ENCODE measurements at regions not wholly inside any gene's neighbourhood (a gene's known extent, or its start where the extent isn't known, plus 50 kb on each side); places are given as distances from the start of the nearest gene placed in this dataset.

DNA sequence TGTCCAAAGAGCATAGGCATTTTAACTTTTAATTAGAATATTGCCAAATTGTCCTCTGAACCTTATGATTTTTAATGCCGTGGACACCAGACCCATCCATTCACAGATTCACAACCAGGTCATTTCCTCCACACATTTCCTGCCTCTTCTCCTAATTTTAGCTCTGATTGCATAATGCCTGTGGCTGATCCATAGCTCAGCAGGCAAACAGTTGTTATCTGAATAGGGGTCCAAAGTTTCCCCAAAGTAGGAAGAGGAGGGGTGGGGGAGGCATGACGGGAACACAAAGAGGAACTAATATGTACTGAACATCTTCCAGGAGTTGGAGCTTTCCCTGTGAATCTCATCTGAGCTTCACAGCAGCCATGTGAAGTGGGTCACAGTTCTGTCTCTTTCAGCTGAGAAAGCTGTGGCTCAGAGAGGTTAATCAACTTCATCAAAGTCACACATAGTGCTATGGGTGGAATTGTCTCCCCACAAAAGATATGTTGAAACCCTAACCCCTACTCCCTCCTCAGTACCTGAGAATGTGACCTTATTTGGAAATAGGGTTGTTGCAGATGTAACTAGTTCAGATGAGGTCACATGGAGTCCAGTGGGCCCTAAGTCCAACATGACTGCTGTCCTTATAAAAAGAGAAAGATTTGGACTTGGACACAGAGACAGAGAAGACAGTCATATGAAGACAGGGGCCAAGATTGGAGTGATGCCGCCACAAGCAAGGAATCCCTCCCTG is 106.7 kb upstream of the AGBL1 start:
- Histone ChIP-seq H3K9me3 (ENCODE audit: control insufficient read depth, low read depth, low read length) (no peaks in the 10 kb centered on the region), H3K4me1 (ENCODE audit: control insufficient read depth, low read depth, low read length) (peaks cover 3% of the 10 kb centered on the region), H3K4me3 (ENCODE audit: low read length) (no peak overlapping the region), H3K36me3 (ENCODE audit: control insufficient read depth, low read depth, low read length) (no peaks in the 10 kb centered on the region), H3K27me3 (ENCODE audit: control insufficient read depth, insufficient read depth, low read length) (no peaks in the 10 kb centered on the region), H3K27ac (ENCODE audit: low read length) (no peak overlapping the region), H3K9ac (ENCODE audit: low read length) (no peak overlapping the region)

DNA sequence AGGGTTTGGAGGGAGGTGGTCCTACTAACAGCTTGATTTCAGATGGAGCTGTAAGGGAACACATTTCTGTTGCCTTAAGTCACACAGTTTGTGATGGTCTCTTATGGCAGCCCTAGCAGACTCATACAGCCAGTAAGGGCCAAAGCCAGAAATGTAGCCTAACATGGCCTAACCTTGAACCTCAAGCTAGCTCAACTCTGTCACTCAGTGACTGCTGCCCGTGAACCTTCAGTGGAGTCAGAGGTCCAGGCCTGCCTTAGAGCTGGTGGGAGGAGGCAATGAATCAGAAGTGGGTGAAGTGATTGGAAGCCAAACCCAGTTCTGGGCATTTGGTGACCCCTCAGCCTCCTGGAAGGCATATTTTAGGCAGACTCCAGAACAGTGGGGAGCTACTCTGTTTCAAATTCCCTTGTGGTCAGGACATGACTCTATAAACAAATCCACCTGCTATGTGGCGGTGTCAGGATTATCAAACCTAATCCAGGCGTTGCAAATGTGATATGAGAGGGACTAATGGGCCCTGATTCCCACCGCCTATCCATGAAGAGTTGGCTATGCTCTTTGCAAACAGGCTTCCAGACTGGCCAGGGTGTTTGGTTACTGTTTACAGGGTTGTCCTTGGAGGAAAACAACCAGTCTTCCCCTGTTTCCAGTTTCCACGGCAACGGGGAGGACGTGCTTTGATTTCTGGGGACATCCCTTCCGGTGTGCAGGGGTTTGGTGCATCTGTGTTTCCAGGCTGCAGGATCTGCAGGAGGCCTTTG is 105.9 kb upstream of the AGBL1 start:
- Histone ChIP-seq H3K9me3 (ENCODE audit: control insufficient read depth, low read depth, low read length) (no peaks in the 10 kb centered on the region), H3K4me3 (ENCODE audit: low read length) (no peak overlapping the region), H3K27me3 (ENCODE audit: control insufficient read depth, insufficient read depth, low read length) (no peaks in the 10 kb centered on the region), H3K9ac (ENCODE audit: low read length) (no peak overlapping the region), H3K4me1 (ENCODE audit: control insufficient read depth, low read depth, low read length) (peaks cover 3% of the 10 kb centered on the region), H3K36me3 (ENCODE audit: control insufficient read depth, low read depth, low read length) (no peaks in the 10 kb centered on the region), H3K27ac (ENCODE audit: low read length) (no peak overlapping the region)

DNA sequence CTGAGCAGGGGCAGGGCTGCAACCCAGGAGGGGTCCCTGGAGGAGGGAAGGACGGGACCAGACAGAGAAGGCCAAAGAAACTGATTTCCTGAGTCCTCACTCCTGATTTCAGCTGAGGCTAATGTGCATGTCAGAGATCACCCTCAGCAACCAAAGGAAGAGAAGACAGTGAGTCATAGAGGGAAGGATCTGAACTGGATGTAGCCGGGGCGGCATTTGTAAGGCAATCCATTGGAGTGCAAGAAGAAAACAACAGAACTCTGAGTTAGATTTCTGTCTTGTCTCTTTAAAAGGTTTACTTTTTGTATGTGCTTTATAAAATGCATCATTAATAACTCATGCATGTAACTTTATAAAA is 105.3 kb upstream of the AGBL1 start:
- no peaks in the 10 kb centered on the region for H3K36me3 ChIP-seq (ENCODE audit: control insufficient read depth, low read depth, low read length)
- H3K27ac ChIP-seq (ENCODE audit: low read length) = no peak overlapping the region
- H3K4me3 ChIP-seq (ENCODE audit: low read length) = no peak overlapping the region
- H3K27me3 ChIP-seq (ENCODE audit: control insufficient read depth, insufficient read depth, low read length) = no peaks in the 10 kb centered on the region
- H3K4me1 ChIP-seq (ENCODE audit: control insufficient read depth, low read depth, low read length) = peaks cover 3% of the 10 kb centered on the region
- H3K9me3 ChIP-seq (ENCODE audit: control insufficient read depth, low read depth, low read length) = no peaks in the 10 kb centered on the region
- H3K9ac ChIP-seq (ENCODE audit: low read length) = no peak overlapping the region

DNA sequence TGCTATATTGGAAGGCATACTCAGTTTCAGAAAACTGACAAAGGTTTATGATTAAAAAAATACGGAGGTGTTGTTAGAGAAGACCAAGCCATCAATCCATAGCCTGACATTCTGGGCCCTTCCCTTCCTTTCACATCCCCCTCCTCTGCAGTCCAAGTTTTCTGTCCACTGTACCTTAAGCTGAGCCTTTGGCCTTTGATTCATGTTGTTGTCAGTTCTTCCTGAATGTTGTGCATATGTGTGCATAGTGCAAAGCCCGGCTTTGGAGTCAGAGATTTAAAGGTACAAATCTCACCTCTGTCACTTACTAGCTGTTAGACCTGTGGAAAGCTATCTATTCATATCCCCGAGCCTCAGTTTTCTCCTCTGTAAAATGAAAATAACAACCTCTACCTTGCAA is 104.9 kb upstream of the AGBL1 start:
- Histone ChIP-seq H3K9me3 (ENCODE audit: control insufficient read depth, low read depth, low read length) (no peaks in the 10 kb centered on the region), H3K27ac (ENCODE audit: low read length) (no peak overlapping the region), H3K4me3 (ENCODE audit: low read length) (no peak overlapping the region), H3K9ac (ENCODE audit: low read length) (no peak overlapping the region), H3K36me3 (ENCODE audit: control insufficient read depth, low read depth, low read length) (no peaks in the 10 kb centered on the region), H3K4me1 (ENCODE audit: control insufficient read depth, low read depth, low read length) (peaks cover 3% of the 10 kb centered on the region), H3K27me3 (ENCODE audit: control insufficient read depth, insufficient read depth, low read length) (no peaks in the 10 kb centered on the region)

DNA sequence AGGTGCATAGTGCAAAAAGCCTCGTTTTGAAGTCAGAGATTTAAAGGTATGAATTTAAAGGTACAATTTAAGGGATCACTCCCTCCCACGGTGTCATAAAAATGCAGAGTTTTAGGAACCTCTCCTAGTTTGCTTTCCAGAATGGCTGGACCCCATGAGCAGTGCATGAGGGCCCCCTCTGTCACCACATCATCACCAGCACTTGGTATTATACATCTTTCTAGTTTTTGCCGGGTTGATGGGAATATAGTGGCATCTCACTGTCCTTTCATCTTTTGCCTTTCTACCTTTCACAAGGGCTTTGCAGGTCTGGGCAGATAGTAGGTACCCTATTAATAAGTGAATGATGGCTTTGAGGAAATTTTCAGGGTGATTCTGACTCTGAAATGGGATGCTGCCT is 103.6 kb upstream of the AGBL1 start:
- Histone ChIP-seq H3K27ac (ENCODE audit: low read length) (no peak overlapping the region), H3K9me3 (ENCODE audit: control insufficient read depth, low read depth, low read length) (no peaks in the 10 kb centered on the region), H3K36me3 (ENCODE audit: control insufficient read depth, low read depth, low read length) (no peaks in the 10 kb centered on the region), H3K27me3 (ENCODE audit: control insufficient read depth, insufficient read depth, low read length) (no peaks in the 10 kb centered on the region), H3K4me1 (ENCODE audit: control insufficient read depth, low read depth, low read length) (peaks cover 3% of the 10 kb centered on the region), H3K4me3 (ENCODE audit: low read length) (no peak overlapping the region), H3K9ac (ENCODE audit: low read length) (no peak overlapping the region)

DNA sequence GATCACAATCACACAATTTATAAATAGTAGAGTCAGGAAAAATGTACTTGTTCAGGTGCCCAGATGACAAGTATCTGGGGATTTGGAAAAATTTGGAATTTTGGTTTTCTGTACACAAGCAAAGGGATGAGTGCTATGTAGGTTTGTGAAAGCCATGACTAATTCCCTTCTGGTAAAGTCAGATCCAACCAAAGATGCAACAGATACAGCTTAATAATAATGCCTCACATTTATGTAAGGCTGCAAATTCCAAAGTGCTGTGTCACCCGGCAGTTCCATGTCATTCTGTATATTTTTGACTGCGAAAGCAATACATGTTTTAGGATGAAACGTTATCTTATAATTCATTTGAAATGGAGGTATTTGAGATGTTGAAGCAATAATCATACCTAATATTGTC is 102.7 kb upstream of the AGBL1 start:
- Histone ChIP-seq H3K4me3 (ENCODE audit: low read length) (no peak overlapping the region), H3K27ac (ENCODE audit: low read length) (no peak overlapping the region), H3K36me3 (ENCODE audit: control insufficient read depth, low read depth, low read length) (no peaks in the 10 kb centered on the region), H3K27me3 (ENCODE audit: control insufficient read depth, insufficient read depth, low read length) (no peaks in the 10 kb centered on the region), H3K9ac (ENCODE audit: low read length) (no peak overlapping the region), H3K4me1 (ENCODE audit: control insufficient read depth, low read depth, low read length) (peaks cover 3% of the 10 kb centered on the region), H3K9me3 (ENCODE audit: control insufficient read depth, low read depth, low read length) (no peaks in the 10 kb centered on the region)

DNA sequence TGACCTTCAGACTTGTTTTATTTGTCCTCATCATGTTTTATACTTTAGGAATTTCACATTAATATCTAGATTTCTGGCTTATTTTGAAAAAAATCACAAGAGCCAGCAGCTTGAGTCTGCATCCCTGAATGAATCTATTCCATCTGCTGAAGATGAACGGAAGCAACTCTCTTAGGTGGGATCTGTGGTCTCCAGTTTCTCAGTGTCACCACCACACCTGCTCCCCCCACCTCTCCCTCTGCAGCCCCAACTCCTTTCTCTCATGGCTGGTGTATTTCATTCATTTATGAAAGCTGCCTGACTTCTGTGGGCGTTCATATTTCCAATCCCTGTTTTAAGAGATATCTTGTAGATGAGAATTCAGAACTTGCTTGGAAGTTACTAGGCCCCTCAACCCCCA is 102.1 kb upstream of the AGBL1 start:
- peaks cover 3% of the 10 kb centered on the region for H3K4me1 ChIP-seq (ENCODE audit: control insufficient read depth, low read depth, low read length)
- H3K4me3 ChIP-seq (ENCODE audit: low read length) = no peak overlapping the region
- no peaks in the 10 kb centered on the region for H3K27me3 ChIP-seq (ENCODE audit: control insufficient read depth, insufficient read depth, low read length)
- H3K9ac ChIP-seq (ENCODE audit: low read length) = no peak overlapping the region
- no peaks in the 10 kb centered on the region for H3K36me3 ChIP-seq (ENCODE audit: control insufficient read depth, low read depth, low read length)
- no peaks in the 10 kb centered on the region for H3K9me3 ChIP-seq (ENCODE audit: control insufficient read depth, low read depth, low read length)
- no peak overlapping the region for H3K27ac ChIP-seq (ENCODE audit: low read length)

DNA sequence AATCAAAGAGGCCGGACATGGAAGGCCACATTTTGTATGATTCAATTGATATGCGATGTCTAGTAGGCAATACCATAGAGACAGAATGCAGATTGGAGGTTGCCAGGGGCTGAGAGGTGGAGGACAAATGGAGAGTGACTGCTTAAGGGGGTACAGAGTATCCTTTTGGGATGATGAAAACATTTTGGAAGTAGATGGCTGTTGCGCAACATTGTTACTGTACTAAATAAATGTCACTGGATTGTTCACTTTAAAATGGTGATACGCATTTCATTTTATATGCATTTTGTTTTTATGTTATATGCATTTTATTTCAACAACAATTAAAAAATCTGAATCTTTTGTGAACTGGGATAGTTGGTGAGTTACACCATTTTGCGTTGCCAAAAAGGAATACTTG is 99.7 kb upstream of the AGBL1 start:
- no peak overlapping the region for H3K9ac ChIP-seq (ENCODE audit: low read length)
- no peak overlapping the region for H3K4me3 ChIP-seq (ENCODE audit: low read length)
- H3K9me3 ChIP-seq (ENCODE audit: control insufficient read depth, low read depth, low read length) = no peaks in the 10 kb centered on the region
- no peaks in the 10 kb centered on the region for H3K4me1 ChIP-seq (ENCODE audit: control insufficient read depth, low read depth, low read length)
- H3K27ac ChIP-seq (ENCODE audit: low read length) = no peak overlapping the region
- H3K27me3 ChIP-seq (ENCODE audit: control insufficient read depth, insufficient read depth, low read length) = no peaks in the 10 kb centered on the region
- H3K36me3 ChIP-seq (ENCODE audit: control insufficient read depth, low read depth, low read length) = no peaks in the 10 kb centered on the region

DNA sequence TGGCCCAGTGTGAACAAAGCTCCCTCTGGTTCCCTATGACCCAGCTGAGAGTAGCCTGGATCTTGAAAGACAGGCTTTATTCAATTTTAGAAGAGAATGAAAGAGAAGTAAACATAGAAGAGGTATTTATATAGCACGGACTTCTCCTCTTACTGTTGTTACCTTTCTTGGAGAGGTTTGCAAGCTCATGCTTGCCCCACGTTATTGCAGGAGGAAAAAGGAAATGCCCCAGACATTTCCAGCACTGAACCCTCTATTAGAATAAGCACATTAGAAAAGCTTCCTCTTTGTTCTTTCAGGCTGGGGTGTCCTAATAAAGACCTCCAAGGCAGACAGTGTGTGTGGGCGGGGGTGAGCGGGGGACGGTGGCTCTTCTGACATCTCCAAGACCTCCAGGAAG is 98.7 kb upstream of the AGBL1 start:
- H3K27me3 ChIP-seq (ENCODE audit: control insufficient read depth, insufficient read depth, low read length) = no peaks in the 10 kb centered on the region
- H3K27ac ChIP-seq (ENCODE audit: low read length) = no peak overlapping the region
- H3K9ac ChIP-seq (ENCODE audit: low read length) = no peak overlapping the region
- H3K4me1 ChIP-seq (ENCODE audit: control insufficient read depth, low read depth, low read length) = no peaks in the 10 kb centered on the region
- no peak overlapping the region for H3K4me3 ChIP-seq (ENCODE audit: low read length)
- H3K9me3 ChIP-seq (ENCODE audit: control insufficient read depth, low read depth, low read length) = no peaks in the 10 kb centered on the region
- no peaks in the 10 kb centered on the region for H3K36me3 ChIP-seq (ENCODE audit: control insufficient read depth, low read depth, low read length)

DNA sequence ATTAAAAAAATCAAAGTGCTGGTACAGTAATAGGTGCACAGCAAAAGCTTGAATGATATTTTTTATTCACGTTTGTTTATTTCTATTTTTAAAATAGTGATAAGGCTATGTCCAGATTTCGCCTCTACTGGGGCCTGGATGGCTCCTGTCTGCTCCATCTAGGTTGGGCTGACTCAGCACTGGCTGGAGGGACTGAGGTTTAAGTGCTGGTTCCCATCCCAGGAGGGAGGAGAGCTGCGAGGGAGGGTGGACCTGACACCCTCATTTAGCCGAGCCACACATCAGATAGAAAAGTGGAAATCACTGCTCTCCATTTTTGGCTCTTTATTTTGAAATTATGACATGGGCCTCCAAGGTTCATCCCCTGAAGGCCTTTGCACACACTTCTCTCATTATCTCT is 95.4 kb upstream of the AGBL1 start:
- Histone ChIP-seq H3K27ac (ENCODE audit: low read length) (no peak overlapping the region), H3K4me1 (ENCODE audit: control insufficient read depth, low read depth, low read length) (no peaks in the 10 kb centered on the region), H3K36me3 (ENCODE audit: control insufficient read depth, low read depth, low read length) (no peaks in the 10 kb centered on the region), H3K9me3 (ENCODE audit: control insufficient read depth, low read depth, low read length) (no peaks in the 10 kb centered on the region), H3K4me3 (ENCODE audit: low read length) (no peak overlapping the region), H3K27me3 (ENCODE audit: control insufficient read depth, insufficient read depth, low read length) (no peaks in the 10 kb centered on the region), H3K9ac (ENCODE audit: low read length) (no peak overlapping the region)

DNA sequence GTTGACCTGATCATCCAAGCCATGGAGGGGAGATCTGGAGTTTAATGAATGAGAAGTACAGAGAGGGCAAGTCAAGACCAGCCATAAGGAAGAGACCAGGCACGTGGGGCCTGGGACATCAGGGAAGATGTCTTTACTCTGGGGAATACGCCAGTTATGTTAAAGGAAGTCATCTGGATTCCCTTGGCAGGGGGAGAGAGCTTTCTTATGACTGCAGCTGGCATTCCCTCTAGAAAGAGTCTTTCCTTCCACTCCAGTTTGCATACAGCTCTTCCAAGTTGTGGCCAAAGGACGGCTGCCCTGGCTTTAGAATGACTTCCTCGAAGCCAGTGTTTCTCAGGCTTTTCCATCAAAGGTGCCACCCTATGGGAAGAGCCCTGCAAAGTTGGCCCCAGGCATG is 93.6 kb upstream of the AGBL1 start:
- Histone ChIP-seq H3K4me3 (ENCODE audit: low read length) (no peak overlapping the region), H3K9me3 (ENCODE audit: control insufficient read depth, low read depth, low read length) (no peaks in the 10 kb centered on the region), H3K36me3 (ENCODE audit: control insufficient read depth, low read depth, low read length) (no peaks in the 10 kb centered on the region), H3K27me3 (ENCODE audit: control insufficient read depth, insufficient read depth, low read length) (no peaks in the 10 kb centered on the region), H3K27ac (ENCODE audit: low read length) (no peak overlapping the region), H3K4me1 (ENCODE audit: control insufficient read depth, low read depth, low read length) (no peaks in the 10 kb centered on the region), H3K9ac (ENCODE audit: low read length) (no peak overlapping the region)

DNA sequence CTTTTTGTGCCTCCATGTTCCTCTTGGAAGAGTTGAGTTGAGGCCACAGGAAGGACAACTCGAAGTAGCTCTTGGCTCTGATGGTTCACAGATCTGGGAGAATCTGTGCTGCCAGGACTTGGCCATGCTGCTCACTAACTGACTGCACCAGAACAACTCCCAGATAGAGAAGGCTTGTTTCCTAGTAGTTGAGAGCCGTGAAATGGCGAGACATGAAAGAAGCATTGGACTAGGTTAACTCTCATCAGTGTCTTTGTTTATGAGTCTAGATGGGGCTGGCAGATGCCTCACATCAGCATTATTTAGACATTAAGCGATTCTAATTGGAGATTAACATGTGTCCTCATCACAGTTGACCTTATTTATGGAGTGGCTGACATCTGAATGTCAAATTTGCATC is 92.9 kb upstream of the AGBL1 start:
- Histone ChIP-seq H3K4me1 (ENCODE audit: control insufficient read depth, low read depth, low read length) (no peaks in the 10 kb centered on the region), H3K27ac (ENCODE audit: low read length) (no peak overlapping the region), H3K36me3 (ENCODE audit: control insufficient read depth, low read depth, low read length) (no peaks in the 10 kb centered on the region), H3K9ac (ENCODE audit: low read length) (no peak overlapping the region), H3K27me3 (ENCODE audit: control insufficient read depth, insufficient read depth, low read length) (no peaks in the 10 kb centered on the region), H3K9me3 (ENCODE audit: control insufficient read depth, low read depth, low read length) (no peaks in the 10 kb centered on the region), H3K4me3 (ENCODE audit: low read length) (no peak overlapping the region)

All from iPS-18a (cell line).